ENCODE measurements at regions not wholly inside any gene's neighbourhood (a gene's known extent, or its start where the extent isn't known, plus 50 kb on each side); places are given as distances from the start of the nearest gene placed in this dataset.

- Histone ChIP-seq H3K9me3 (no peaks in the 10 kb centered on the region), H3K4me1 (peaks cover 0 to 25% (median 4%) of the 10 kb centered on the region in 12 donors), H3K4me3 (no peak overlapping the region), H3K36me3 (no peaks in the 10 kb centered on the region), H3K27ac (no peak overlapping the region), H3K27me3 (peaks cover 0 to 48% (median 37%) of the 10 kb centered on the region in 9 donors)
- TF ChIP-seq POLR2A (IDR thresholded peaks at IDR 0.05) (no peak), CTCF (IDR thresholded peaks at IDR 0.05) (no peak)
- DNase-seq (no peak), ATAC-seq (no peak)
- 52 to 60% (median 56%) methylated on average over 8 of the region's 8 CpGs for WGBS, 4 donors
- intact Hi-C loops (cut with DNase I) = loop anchor here in 1 of 10 donors (10.0 kb wide), 1 partner anchor 423 kb away; no protein-coding TSS in a partner anchor
Measured at GRCh38 chr19:30231408-30232318, 140.5 kb upstream of the ZNF536 start.

DNA sequence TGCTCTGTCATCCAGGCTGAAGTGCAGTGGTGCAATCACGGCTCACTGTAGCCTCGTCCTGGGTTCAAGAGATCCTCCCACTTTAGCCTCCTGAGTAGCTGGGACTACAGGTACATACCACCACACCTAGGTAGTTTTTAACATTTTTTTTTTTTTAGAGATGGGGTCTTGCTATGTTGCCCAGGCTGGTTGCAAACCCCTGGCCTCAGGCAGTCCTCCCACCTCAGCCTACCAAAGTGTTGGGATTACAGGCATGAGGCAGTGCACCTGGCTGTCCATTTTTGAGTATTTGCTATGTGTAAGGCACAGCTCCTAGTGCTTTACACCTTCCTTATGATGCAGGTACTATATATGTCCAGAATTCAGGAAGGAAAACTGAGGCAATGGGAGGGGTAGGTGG, 138.8 kb upstream of the ZNF536 start:
- WGBS, 4 donors = 53 to 60% (median 56%) methylated on average over 2 of the region's 2 CpGs
- Histone ChIP-seq H3K9me3 (no peaks in the 10 kb centered on the region), H3K27ac (no peak overlapping the region), H3K4me1 (peaks cover 0 to 9% (median 0%) of the 10 kb centered on the region in 12 donors), H3K4me3 (no peak overlapping the region), H3K36me3 (no peaks in the 10 kb centered on the region), H3K27me3 (peaks cover 0 to 50% (median 21%) of the 10 kb centered on the region in 9 donors)
- ATAC-seq (no peak), DNase-seq (no peak)
- TF ChIP-seq POLR2A (IDR thresholded peaks at IDR 0.05) = no peak
- no peak for TF ChIP-seq CTCF (IDR thresholded peaks at IDR 0.05)
- intact Hi-C loops (cut with DNase I) = loop anchor here in 1 of 10 donors (10.0 kb wide), 1 partner anchor 421 kb away; no protein-coding TSS in a partner anchor

GRCh38 chr19:30235946-30236345, 136.2 kb upstream of the ZNF536 start:
- Histone ChIP-seq H3K4me3 (peak overlapping the region in 2 of 12 donors; percentile 6 to 13), H3K27ac (peak overlapping the region in 2 of 12 donors; percentile 2 to 24), H3K27me3 (peaks cover 0 to 51% (median 9%) of the 10 kb centered on the region in 9 donors), H3K9me3 (no peaks in the 10 kb centered on the region), H3K36me3 (no peaks in the 10 kb centered on the region), H3K4me1 (no peaks in the 10 kb centered on the region)
- intact Hi-C loops (cut with DNase I) = loop anchor here in 1 of 10 donors (10.0 kb wide), 1 partner anchor 419 kb away; no protein-coding TSS in a partner anchor
- 10 to 21% (median 14%) methylated on average over 10 of the region's 10 CpGs for whole genome bisulfite sequencing, 4 donors
- ATAC-seq (peak in 3 of 4 donors; percentile 50 to 59 (median 56)), DNase-seq (no peak)
- TF ChIP-seq CTCF (IDR thresholded peaks at IDR 0.05) (no peak), POLR2A (IDR thresholded peaks at IDR 0.05) (no peak)

DNA sequence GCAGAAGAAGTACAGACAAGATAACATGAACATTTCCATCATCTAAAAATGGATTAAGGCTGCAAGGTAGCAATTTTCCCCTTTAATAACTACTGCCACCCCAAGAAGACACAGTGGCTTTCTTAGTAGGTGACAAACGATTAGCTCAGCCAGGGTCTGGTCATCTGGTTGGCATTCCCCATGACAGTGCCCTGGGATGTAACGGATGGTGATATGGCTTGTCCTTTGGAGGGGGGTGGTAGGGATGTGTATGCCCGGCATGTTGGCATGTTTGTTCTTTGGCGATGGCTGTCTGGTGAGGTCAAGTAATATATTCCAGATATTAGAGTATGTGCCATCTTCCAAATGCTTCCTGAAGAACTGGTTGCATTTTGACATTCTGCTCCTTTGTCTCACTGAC, 135.6 kb upstream of the ZNF536 start:
- DNase-seq (no peak), ATAC-seq (peak in 2 of 4 donors; percentile 26 to 54)
- intact Hi-C loops (cut with DNase I) = loop anchor here in 1 of 10 donors (10.0 kb wide), 1 partner anchor 418 kb away; no protein-coding TSS in a partner anchor
- Histone ChIP-seq H3K4me3 (no peak overlapping the region), H3K9me3 (no peaks in the 10 kb centered on the region), H3K27ac (peak overlapping the region in 1 of 12 donors; percentile 24), H3K36me3 (no peaks in the 10 kb centered on the region), H3K27me3 (peaks cover 0 to 47% (median 7%) of the 10 kb centered on the region in 9 donors), H3K4me1 (no peaks in the 10 kb centered on the region)
- 66 to 83% (median 72%) methylated on average over 4 of the region's 4 CpGs for WGBS, 4 donors
- TF ChIP-seq POLR2A (IDR thresholded peaks at IDR 0.05) (no peak), CTCF (IDR thresholded peaks at IDR 0.05) (no peak)

All from heart left ventricle (tissue), 16 donors.